GM12872 (cell line): ENCODE measurements at regions not wholly inside any gene's neighbourhood (a gene's known extent, or its start where the extent isn't known, plus 50 kb on each side); places are given as distances from the start of the nearest gene placed in this dataset.

Experiments
- CTCF ChIP-seq: IDR thresholded peaks from 3 replicates; pipeline ENCODE4 v1.5.1; 2011; ENCODE audit warnings: low read depth, mild to moderate bottlenecking, low read length, moderate library complexity; ENCODE audit not compliant: insufficient read depth

GRCh38 chr3:159844801-159845261 lies 143.8 kb upstream of the IL12A start:
- no peak for TF ChIP-seq CTCF

- no peak for TF ChIP-seq CTCF
Observed at GRCh38 chr3:159845737-159846136, 142.9 kb upstream of the IL12A start.

- no peak for TF ChIP-seq CTCF
Observed at GRCh38 chr3:159846255-159846654, 142.4 kb upstream of the IL12A start.

GRCh38 chr3:159848348-159849118 lies 140.1 kb upstream of the IL12A start:
- TF ChIP-seq CTCF, result no peak

GRCh38 chr3:159850481-159850880 lies 138.2 kb upstream of the IL12A start:
- no peak for TF ChIP-seq CTCF

- TF ChIP-seq CTCF, result no peak
Observed at GRCh38 chr3:159852266-159852665, 136.4 kb upstream of the IL12A start.

- TF ChIP-seq CTCF, result no peak
Observed at GRCh38 chr3:159852821-159853505, 135.7 kb upstream of the IL12A start.
